ENCODE measurements at regions not wholly inside any gene's neighbourhood (a gene's known extent, or its start where the extent isn't known, plus 50 kb on each side); places are given as distances from the start of the nearest gene placed in this dataset.

GRCh38 chr5:56429110-56429561, 196.0 kb upstream of the ANKRD55 start (continued):
- TF ChIP-seq CREB1 (IDR thresholded peaks at IDR 0.05) = no peak
- TF ChIP-seq CREB1 (CRISPR knock-in tag; IDR thresholded peaks at IDR 0.05) = no peak
- TF ChIP-seq NFE2 (IDR thresholded peaks at IDR 0.05; ENCODE audit: low read depth) = no peak
- no peak for TF ChIP-seq SOX6 (IDR thresholded peaks at IDR 0.05)
- TF ChIP-seq ZZZ3 (IDR thresholded peaks at IDR 0.05) = no peak
- no peak for TF ChIP-seq POLR3G (IDR thresholded peaks at IDR 0.05; ENCODE audit: extremely low read depth, insufficient read length, insufficient replicate concordance)
- TF ChIP-seq PBX2 (CRISPR knock-in tag; IDR thresholded peaks at IDR 0.05; ENCODE audit: low read depth) = no peak
- no peak for TF ChIP-seq PBX2 (tag; conservative IDR thresholded peaks at IDR 0.05; ENCODE audit: low read depth)
- peak; percentile 63 for TF ChIP-seq NFIC (IDR thresholded peaks at IDR 0.05)
- TF ChIP-seq ZNF140 (CRISPR knock-in tag; IDR thresholded peaks at IDR 0.05) = no peak
- TF ChIP-seq SP1 (CRISPR knock-in tag; IDR thresholded peaks at IDR 0.05) = no peak
- TF ChIP-seq RBM34 (IDR thresholded peaks at IDR 0.05; ENCODE audit: borderline replicate concordance, insufficient read depth, low read length) = no peak
- no peak for TF ChIP-seq SAP30 (IDR thresholded peaks at IDR 0.05; ENCODE audit: borderline replicate concordance, insufficient read depth, low read depth, low read length, poor library complexity, severe bottlenecking)
- no peak for TF ChIP-seq COPS2 (conservative IDR thresholded peaks at IDR 0.05)
- TF ChIP-seq HMG20B (CRISPR knock-in tag; IDR thresholded peaks at IDR 0.05) = no peak
- TF ChIP-seq DLX4 (CRISPR knock-in tag; IDR thresholded peaks at IDR 0.05) = no peak
- no peak for TF ChIP-seq THRB (CRISPR knock-in tag; conservative IDR thresholded peaks at IDR 0.05)
- TF ChIP-seq POLR2H (tag; IDR thresholded peaks at IDR 0.05; ENCODE audit: low read depth) = no peak
- TF ChIP-seq SMC3 (conservative IDR thresholded peaks at IDR 0.05; ENCODE audit: insufficient read depth, low read depth, low read length) = no peak
- no peak for TF ChIP-seq ZNF444 (CRISPR knock-in tag; IDR thresholded peaks at IDR 0.05)
- no peak for TF ChIP-seq SAFB (IDR thresholded peaks at IDR 0.05; ENCODE audit: borderline replicate concordance, low read depth, low read length)
- TF ChIP-seq EGR1 (conservative IDR thresholded peaks at IDR 0.05) = no peak
- TF ChIP-seq RFX7 (CRISPR knock-in tag; IDR thresholded peaks at IDR 0.05) = no peak
- no peak for TF ChIP-seq NR2C2 (CRISPR knock-in tag; IDR thresholded peaks at IDR 0.05)
- peak; percentile 15; the same call in 1 of the 2 replicates for TF ChIP-seq NR2C2 (tag; IDR thresholded peaks at IDR 0.05)
- no peak for TF ChIP-seq ZNF24 (IDR thresholded peaks at IDR 0.05)

Data from K562 (cell line).